Activated CD4-positive, alpha-beta T cell treated with anti-CD3 and anti-CD28 coated beads, Interleukin-10, Interleukin-2, amounts not matched to agents 100 ng/mL and 50 ng/mL, durations not matched to agents 16 hours and 8 hours (primary cell): ENCODE measurements at regions not wholly inside any gene's neighbourhood (a gene's known extent, or its start where the extent isn't known, plus 50 kb on each side); places are given as distances from the start of the nearest gene placed in this dataset.

Experiments used
- DNase-seq: peaks from one replicate; pipeline ENCODE4 v3.0.0-alpha.2; 2020

- peak; percentile 39 for DNase-seq
Measured at GRCh38 chr18:46352520-46353250, 248.5 kb downstream of the HAUS1 start.

GRCh38 chr18:46353460-46353859 is 249.3 kb downstream of the HAUS1 start:
- no peak for DNase-seq

GRCh38 chr18:46356278-46357033 is 252.3 kb downstream of the HAUS1 start:
- DNase-seq = no peak

GRCh38 chr18:46360102-46360699 is 256.0 kb downstream of the HAUS1 start:
- no peak for DNase-seq

- DNase-seq = no peak
Measured at GRCh38 chr18:46360866-46361265, 256.7 kb downstream of the HAUS1 start.

- no peak for DNase-seq
Measured at GRCh38 chr18:46362533-46362932, 258.3 kb downstream of the HAUS1 start.

GRCh38 chr18:46364048-46364447 is 259.9 kb downstream of the HAUS1 start:
- no peak for DNase-seq

GRCh38 chr18:46366201-46366600 is 262.0 kb downstream of the HAUS1 start:
- no peak for DNase-seq

- no peak for DNase-seq
Measured at GRCh38 chr18:46366751-46367376, 262.7 kb downstream of the HAUS1 start.

- DNase-seq = no peak
Measured at GRCh38 chr18:46369323-46369722, 265.1 kb downstream of the HAUS1 start.

GRCh38 chr18:46370898-46371297 is 266.7 kb downstream of the HAUS1 start:
- DNase-seq = no peak

GRCh38 chr18:46372670-46373069 is 268.5 kb downstream of the HAUS1 start:
- DNase-seq = no peak

- no peak for DNase-seq
Measured at GRCh38 chr18:46373131-46373530, 268.9 kb downstream of the HAUS1 start.

GRCh38 chr18:46373791-46374190 is 269.6 kb downstream of the HAUS1 start:
- no peak for DNase-seq

- no peak for DNase-seq
Measured at GRCh38 chr18:46374850-46375249, 270.7 kb downstream of the HAUS1 start.

- no peak for DNase-seq
Measured at GRCh38 chr18:46377557-46377956, 273.4 kb downstream of the HAUS1 start.

- no peak for DNase-seq
Measured at GRCh38 chr18:46378126-46378863, 274.1 kb downstream of the HAUS1 start.

- DNase-seq = no peak
Measured at GRCh38 chr18:46378864-46379207, 274.7 kb downstream of the HAUS1 start.

GRCh38 chr18:46379323-46379950 is 275.3 kb downstream of the HAUS1 start:
- DNase-seq = no peak

GRCh38 chr18:46385124-46385523 is 271.9 kb downstream of the LOXHD1 start:
- no peak for DNase-seq

GRCh38 chr18:46386788-46387187 is 270.2 kb downstream of the LOXHD1 start:
- DNase-seq = no peak

GRCh38 chr18:46387441-46388131 is 269.4 kb downstream of the LOXHD1 start:
- DNase-seq = no peak
